NCI-H226 (cell line): ENCODE measurements at regions not wholly inside any gene's neighbourhood (a gene's known extent, or its start where the extent isn't known, plus 50 kb on each side); places are given as distances from the start of the nearest gene placed in this dataset.
"Not testable (repeated sequence)": the region's sequence is repeated elsewhere in the genome, so short reads cannot be mapped to it uniquely, and the experiment has no call there.

ENCODE experiments used
- DNase-seq: peaks from one replicate; pipeline ENCODE4 v3.0.0-alpha.2; 2015

GRCh38 chr4:160549951-160550519 is 1447.2 kb downstream of the RAPGEF2 start:
- not testable (repeated sequence) for DNase-seq

DNA sequence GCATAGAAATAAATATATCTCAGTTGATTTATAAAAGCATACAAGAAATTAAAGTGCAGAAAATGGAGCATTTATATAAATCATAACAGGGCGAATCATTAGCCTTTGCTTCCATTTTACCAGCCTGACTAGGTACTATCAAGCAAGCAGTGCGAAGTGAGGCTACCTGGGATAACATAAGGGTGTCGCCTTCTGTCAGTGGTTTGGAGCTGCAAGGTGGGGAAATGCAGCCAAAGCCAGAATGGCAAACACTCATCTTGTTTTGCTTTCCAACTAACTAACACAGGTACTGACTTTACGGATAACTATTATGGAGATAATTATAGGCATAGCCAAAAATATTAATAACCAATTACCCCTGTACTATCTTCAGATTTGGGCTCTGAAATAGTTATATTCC is 1459.8 kb downstream of the RAPGEF2 start:
- DNase-seq = no peak

DNA sequence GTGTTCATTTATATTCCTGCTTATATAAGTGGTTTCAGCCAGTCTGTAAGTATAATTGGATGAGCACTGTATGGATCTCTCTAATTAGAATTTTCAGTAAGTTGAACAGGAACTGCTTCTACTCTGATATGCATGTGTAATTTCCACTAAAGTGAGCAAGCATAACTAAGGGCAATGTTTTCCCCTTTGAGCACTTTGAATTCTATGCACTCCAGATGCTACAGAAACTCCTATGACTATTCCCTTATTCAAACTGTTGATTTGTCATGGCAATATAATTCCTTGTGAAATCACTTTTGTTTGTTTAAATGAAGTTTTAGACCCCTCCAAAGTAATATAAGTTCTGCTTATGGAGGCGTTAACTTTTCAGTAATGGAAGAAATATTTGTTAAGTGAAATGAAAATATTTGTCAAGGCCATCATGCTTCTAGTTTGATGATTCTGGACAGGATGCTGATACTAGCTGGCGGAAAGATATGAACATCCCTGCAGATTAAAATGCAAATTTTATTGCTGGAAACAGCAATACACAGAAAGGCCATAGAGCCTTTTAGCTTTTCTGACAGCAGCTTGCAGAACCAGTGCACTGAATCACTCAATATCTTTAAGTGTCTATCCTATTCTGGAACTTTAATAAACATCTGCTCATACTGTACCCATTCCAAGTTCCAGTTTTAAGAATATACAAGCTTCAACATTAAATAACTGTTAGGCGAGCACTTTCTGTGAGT is 1460.8 kb downstream of the RAPGEF2 start:
- no peak for DNase-seq

GRCh38 chr4:160567634-160568033 is 1464.8 kb downstream of the RAPGEF2 start:
- DNase-seq = no peak

GRCh38 chr4:160570271-160570670 is 1467.4 kb downstream of the RAPGEF2 start:
- no peak for DNase-seq

GRCh38 chr4:160574272-160574671 is 1471.4 kb downstream of the RAPGEF2 start:
- not testable (repeated sequence) for DNase-seq

DNA sequence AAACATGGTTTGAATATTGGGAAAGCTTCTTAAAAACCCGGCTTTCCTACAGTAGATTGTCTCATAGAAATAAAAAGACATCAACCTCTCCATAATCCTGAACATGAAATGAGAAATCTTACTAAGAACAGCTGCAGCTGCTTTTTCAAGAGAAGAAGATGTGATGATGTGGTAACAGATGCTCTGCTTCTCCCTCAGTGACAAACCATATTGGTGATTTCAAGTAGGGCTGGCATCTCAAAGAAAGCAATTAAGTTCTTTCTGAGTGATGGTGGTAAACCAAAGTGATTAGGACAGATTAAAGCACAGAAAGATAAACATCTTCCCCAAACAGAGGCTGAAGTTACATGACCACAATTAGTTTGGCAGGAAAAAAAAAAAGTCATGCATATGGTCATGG is 1477.7 kb downstream of the RAPGEF2 start:
- no peak for DNase-seq

DNA sequence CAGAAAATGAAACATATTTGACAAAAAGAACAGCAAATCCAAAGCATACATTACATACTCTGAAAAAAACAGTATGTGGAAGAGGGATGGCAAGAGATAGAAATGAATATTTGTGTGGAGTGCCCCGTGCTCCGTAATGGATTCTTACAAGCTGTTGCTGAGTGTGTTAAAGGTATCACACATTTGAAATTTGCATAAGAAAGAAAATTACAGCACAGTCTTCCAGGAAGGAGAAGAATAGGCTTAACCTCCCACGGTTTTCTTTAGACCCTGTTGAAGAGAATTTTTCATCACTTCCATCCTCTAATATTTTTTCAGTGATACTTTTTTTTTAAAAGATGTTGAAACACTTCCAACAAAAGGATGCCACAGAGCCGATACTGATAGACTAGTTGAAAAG is 1489.4 kb downstream of the RAPGEF2 start:
- no peak for DNase-seq

DNA sequence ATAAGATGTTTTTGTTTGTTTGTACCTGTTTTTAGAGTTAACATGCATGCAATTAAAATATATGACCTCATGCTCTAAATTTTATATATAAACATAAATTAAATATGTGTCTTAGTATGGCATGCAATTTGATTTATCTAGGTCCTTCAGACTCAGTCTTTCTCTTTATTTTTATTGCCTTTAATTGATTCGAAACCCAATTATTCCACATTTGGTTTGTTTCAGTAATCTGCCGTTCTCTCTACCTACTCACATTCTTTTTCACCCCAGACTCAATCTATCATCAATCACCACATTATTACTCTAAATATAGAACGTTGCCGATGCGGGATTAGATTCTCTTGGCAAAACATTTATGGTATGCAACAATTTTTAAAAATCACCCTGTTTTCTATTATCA is 1492.8 kb downstream of the RAPGEF2 start:
- no peak for DNase-seq

DNA sequence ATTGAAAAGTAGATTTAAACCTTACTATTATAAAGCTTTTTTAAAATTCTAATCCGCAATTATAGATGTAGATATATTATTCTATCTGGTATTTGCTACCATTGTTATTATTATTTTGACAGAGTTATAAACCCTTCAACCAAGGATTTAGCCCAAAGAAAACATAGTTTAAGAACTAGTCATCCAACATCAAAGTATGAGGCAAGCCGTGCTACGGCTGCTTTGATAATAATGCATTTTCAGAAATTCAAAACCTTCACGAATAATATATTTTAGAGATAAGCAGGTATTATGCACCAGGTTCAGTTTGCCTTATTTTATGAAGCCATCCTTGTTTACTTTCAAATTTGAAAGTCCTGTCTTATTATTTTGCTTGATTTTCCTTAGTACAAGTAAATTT is 1501.7 kb downstream of the RAPGEF2 start:
- DNase-seq = no peak

DNA sequence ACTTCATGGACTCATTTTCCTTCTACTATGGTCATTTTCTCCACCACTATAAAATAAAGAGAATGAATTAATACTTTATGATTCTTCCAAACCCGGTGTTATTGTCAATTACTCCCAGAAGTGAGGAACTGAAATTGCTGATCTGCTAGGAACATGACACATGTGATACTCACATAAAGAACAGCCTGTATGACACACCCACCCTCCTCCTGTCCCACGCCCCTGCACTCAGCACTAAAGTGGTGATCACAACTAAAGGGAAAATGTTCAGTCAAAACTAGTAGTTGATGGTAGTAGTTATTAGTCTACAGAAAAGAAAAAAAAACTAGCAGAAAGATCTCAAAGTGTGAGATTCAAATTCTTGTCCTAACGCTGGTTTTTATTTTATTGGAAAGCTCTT is 1508.3 kb downstream of the RAPGEF2 start:
- DNase-seq = no peak

DNA sequence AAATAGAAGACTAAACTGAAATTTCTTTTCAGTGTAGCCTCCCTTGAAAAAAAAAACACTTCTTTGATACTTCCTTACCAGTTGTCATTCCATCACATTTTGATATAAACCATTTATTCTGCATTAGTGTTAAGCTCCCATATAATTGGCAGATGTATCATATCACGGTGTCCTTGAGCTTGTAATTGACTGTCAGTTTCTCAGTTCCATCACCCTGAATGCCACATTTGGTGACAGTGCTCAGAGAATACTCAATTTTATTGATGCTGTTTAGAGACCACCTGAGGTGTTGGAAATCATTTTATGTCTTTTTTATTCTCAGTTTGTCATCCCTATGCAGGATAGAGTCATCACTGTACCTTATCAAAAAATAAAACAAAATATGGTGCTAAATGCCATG is 1528.2 kb downstream of the RAPGEF2 start:
- no peak for DNase-seq

- DNase-seq = no peak
Observed at GRCh38 chr4:160652790-160653189, 1511.0 kb downstream of the FSTL5 start.

- DNase-seq = no peak
Observed at GRCh38 chr4:160675550-160675949, 1488.2 kb downstream of the FSTL5 start.

- DNase-seq = no peak
Observed at GRCh38 chr4:160685729-160686128, 1478.1 kb downstream of the FSTL5 start.

DNA sequence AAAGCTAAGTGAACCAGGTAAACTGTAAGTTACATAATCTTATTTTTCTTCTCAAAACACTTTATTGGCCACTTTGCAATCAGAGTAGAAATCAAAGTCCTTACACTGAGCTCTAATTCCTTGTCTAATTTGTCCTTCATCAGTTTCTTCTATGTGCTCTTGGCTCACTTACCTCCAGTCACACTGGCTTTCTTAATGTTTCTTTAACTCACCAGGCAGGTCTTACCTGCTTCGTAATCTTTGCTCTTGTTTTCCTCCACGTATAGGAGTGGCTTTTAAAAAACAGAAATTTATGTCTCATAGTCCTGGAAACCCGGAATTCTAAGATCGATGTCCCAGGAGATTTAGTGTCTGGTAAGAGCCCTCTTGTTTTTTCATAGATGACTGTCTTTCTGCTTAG is 1462.1 kb downstream of the FSTL5 start:
- no peak for DNase-seq

DNA sequence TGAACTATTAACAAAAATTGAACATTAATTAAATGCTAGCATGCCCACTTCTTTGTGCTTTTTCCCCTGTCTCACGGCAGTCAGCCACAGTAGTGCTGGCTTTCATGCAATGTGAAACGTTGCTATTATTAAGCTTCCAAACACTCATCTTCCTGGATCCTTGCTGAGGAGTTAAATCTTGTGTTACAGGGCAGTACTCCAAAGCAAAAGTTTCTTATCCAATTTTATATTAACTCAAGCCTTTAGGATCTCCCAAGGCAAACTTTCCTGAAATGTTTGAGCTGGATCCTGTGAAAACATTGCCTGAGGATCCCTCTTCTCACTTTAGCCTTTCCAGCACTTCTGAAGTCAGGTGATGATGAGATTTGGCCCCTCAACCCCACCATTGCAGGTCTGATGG is 1454.8 kb downstream of the FSTL5 start:
- DNase-seq = no peak

- no peak for DNase-seq
Observed at GRCh38 chr4:160709546-160709945, 1454.3 kb downstream of the FSTL5 start.

- no peak for DNase-seq
Observed at GRCh38 chr4:160716551-160716950, 1447.2 kb downstream of the FSTL5 start.

DNA sequence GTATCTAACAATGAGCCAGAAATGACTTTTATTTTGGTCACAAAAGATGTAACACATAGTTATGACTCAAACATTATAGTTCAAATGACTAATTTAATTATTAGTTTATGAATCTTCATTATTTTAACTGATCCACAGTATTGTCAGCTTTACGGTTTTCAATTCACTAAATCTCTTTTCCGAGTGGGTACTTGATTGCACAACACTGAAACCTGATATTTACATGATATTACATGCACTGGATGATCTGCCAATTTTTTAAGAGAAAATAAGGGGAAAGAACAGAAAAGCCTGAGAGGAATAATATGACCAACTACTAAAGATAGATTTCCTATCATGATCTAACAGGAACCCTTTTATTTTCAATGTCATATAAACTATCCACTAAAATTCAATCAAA is 1446.0 kb downstream of the FSTL5 start:
- DNase-seq = no peak

DNA sequence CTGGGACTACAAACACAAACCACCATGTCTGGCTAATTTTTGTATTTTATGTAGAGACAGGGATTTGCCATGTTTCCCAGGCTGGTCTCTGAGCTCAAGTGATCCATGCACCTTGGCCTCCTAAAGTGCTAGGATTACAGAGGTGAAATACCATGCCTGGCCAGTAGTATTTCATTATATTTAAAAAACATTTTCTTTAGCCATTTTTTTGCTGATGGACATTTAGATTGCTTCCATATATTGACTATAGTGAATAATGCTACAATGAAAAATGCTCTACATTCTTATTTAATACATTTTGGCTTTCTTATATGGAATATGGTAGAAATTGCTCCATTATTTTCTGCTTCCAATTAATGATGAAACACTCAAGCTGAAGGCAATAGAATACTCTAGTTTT is 1439.7 kb downstream of the FSTL5 start:
- DNase-seq = no peak

GRCh38 chr4:160745126-160745525 is 1418.7 kb downstream of the FSTL5 start:
- no peak for DNase-seq

DNA sequence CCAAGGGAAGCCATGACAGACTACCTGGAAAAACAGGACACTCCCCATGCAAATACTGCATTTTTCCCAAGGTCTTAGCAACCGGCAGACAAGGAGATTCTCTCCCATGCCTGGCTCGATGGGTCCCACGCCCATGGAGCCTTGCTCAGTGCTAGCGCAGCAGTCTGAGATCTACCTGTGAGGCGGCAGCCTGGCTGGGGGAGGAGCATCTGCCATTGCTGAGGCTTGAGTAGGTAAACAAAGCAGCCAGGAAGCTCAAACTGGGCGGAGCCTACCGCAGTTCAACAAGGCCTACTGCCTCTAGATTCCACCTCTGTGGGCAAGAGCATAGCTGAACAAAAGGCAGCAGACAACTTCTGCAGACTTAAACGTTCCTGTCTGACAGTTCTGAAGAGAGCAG is 1417.2 kb downstream of the FSTL5 start:
- not testable (repeated sequence) for DNase-seq

GRCh38 chr4:160772668-160773067 is 1391.1 kb downstream of the FSTL5 start:
- DNase-seq = no peak

DNA sequence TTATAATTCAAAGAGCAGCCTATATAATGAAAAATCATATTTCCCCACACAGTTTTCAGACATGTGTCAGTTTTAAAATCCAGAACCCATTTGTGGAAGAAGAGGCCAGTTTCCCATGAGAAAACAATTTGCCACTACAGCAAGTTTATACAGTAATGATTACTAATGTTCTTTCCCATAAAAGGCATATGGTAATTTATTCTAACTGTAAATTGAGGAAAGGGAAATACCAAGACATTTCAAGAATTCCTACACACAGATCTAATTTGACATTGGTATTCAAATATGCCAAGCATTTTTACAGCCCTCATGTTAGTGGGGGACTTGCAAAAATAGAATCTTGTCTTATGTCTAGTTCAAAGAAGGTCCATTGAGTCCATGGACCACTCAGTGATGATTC is 1368.6 kb downstream of the FSTL5 start:
- no peak for DNase-seq
